H1 (cell line): ENCODE measurements at regions not wholly inside any gene's neighbourhood (a gene's known extent, or its start where the extent isn't known, plus 50 kb on each side); places are given as distances from the start of the nearest gene placed in this dataset.

ENCODE experiments used
- RBBP5 ChIP-seq: IDR thresholded peaks from 2 replicates; pipeline ENCODE4 v1.7.1; 2012; ENCODE audit warnings: low read depth, mild to moderate bottlenecking, inconsistent platforms, low read length, moderate library complexity, borderline replicate concordance
- SP1 ChIP-seq: IDR thresholded peaks from 2 replicates; pipeline ENCODE4 v1.6.1; 2011; ENCODE audit warnings: low read depth, low read length
- TF ChIP-seq, protein P1 (sequence below): fragments of 300-600 bp; sonication (generic); IDR thresholded peaks from 2 replicates; pipeline ENCODE4 v1.7.1; 2012; ENCODE audit warnings: low read length, moderate library complexity, mild to moderate bottlenecking, inconsistent platforms; ENCODE audit not compliant: insufficient replicate concordance
- TF ChIP-seq, protein P2 (sequence below): IDR thresholded peaks from 2 replicates; pipeline ENCODE4 v1.6.1; 2011; ENCODE audit warnings: low read length, improper control_type of control experiment

DNA sequence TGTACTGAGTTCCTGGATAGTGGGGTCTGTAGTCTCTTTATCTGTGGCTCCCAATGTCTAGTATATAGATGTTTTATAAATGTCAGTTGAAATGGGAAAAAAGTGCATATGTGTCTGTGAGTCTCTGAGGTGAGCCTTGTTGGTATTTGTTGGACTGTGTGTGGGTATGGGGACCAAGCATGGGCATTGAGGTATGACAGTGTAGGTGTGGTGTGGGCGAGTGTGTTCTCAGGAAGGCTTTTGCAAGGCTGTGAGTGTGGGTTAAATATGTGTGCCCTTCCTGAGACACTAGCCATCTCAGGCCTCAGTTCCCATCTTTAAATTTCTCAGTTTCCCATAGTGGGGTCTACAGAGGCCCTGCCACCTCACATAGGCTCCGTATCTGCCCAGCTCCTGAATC is 440.2 kb upstream of the CCL2 start (continued):
- TF ChIP-seq, protein P1, sequence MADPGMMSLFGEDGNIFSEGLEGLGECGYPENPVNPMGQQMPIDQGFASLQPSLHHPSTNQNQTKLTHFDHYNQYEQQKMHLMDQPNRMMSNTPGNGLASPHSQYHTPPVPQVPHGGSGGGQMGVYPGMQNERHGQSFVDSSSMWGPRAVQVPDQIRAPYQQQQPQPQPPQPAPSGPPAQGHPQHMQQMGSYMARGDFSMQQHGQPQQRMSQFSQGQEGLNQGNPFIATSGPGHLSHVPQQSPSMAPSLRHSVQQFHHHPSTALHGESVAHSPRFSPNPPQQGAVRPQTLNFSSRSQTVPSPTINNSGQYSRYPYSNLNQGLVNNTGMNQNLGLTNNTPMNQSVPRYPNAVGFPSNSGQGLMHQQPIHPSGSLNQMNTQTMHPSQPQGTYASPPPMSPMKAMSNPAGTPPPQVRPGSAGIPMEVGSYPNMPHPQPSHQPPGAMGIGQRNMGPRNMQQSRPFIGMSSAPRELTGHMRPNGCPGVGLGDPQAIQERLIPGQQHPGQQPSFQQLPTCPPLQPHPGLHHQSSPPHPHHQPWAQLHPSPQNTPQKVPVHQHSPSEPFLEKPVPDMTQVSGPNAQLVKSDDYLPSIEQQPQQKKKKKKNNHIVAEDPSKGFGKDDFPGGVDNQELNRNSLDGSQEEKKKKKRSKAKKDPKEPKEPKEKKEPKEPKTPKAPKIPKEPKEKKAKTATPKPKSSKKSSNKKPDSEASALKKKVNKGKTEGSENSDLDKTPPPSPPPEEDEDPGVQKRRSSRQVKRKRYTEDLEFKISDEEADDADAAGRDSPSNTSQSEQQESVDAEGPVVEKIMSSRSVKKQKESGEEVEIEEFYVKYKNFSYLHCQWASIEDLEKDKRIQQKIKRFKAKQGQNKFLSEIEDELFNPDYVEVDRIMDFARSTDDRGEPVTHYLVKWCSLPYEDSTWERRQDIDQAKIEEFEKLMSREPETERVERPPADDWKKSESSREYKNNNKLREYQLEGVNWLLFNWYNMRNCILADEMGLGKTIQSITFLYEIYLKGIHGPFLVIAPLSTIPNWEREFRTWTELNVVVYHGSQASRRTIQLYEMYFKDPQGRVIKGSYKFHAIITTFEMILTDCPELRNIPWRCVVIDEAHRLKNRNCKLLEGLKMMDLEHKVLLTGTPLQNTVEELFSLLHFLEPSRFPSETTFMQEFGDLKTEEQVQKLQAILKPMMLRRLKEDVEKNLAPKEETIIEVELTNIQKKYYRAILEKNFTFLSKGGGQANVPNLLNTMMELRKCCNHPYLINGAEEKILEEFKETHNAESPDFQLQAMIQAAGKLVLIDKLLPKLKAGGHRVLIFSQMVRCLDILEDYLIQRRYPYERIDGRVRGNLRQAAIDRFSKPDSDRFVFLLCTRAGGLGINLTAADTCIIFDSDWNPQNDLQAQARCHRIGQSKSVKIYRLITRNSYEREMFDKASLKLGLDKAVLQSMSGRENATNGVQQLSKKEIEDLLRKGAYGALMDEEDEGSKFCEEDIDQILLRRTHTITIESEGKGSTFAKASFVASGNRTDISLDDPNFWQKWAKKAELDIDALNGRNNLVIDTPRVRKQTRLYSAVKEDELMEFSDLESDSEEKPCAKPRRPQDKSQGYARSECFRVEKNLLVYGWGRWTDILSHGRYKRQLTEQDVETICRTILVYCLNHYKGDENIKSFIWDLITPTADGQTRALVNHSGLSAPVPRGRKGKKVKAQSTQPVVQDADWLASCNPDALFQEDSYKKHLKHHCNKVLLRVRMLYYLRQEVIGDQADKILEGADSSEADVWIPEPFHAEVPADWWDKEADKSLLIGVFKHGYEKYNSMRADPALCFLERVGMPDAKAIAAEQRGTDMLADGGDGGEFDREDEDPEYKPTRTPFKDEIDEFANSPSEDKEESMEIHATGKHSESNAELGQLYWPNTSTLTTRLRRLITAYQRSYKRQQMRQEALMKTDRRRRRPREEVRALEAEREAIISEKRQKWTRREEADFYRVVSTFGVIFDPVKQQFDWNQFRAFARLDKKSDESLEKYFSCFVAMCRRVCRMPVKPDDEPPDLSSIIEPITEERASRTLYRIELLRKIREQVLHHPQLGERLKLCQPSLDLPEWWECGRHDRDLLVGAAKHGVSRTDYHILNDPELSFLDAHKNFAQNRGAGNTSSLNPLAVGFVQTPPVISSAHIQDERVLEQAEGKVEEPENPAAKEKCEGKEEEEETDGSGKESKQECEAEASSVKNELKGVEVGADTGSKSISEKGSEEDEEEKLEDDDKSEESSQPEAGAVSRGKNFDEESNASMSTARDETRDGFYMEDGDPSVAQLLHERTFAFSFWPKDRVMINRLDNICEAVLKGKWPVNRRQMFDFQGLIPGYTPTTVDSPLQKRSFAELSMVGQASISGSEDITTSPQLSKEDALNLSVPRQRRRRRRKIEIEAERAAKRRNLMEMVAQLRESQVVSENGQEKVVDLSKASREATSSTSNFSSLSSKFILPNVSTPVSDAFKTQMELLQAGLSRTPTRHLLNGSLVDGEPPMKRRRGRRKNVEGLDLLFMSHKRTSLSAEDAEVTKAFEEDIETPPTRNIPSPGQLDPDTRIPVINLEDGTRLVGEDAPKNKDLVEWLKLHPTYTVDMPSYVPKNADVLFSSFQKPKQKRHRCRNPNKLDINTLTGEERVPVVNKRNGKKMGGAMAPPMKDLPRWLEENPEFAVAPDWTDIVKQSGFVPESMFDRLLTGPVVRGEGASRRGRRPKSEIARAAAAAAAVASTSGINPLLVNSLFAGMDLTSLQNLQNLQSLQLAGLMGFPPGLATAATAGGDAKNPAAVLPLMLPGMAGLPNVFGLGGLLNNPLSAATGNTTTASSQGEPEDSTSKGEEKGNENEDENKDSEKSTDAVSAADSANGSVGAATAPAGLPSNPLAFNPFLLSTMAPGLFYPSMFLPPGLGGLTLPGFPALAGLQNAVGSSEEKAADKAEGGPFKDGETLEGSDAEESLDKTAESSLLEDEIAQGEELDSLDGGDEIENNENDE = no peak
- TF ChIP-seq, protein P2, sequence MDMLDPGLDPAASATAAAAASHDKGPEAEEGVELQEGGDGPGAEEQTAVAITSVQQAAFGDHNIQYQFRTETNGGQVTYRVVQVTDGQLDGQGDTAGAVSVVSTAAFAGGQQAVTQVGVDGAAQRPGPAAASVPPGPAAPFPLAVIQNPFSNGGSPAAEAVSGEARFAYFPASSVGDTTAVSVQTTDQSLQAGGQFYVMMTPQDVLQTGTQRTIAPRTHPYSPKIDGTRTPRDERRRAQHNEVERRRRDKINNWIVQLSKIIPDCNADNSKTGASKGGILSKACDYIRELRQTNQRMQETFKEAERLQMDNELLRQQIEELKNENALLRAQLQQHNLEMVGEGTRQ = no peak
- TF ChIP-seq SP1 = no peak
- no peak for TF ChIP-seq RBBP5
